Nephron (organoid): ENCODE measurements at regions not wholly inside any gene's neighbourhood (a gene's known extent, or its start where the extent isn't known, plus 50 kb on each side); places are given as distances from the start of the nearest gene placed in this dataset.
"Not testable (repeated sequence)": the region's sequence is repeated elsewhere in the genome, so short reads cannot be mapped to it uniquely, and the experiment has no call there.

ENCODE experiments used
- H3K27ac Mint-ChIP-seq, 3 experiments: 2 replicates each; pipeline ENCODE4 v1.8.0; 2020; ENCODE audit warnings: mixed read lengths in 3 of 3, mild to moderate bottlenecking in 2 of 3, moderate library complexity in 1 of 3
- H3K27me3 Mint-ChIP-seq: 2 replicates; pipeline ENCODE4 v1.8.0; 2021; ENCODE audit warnings: low read depth, mild to moderate bottlenecking, moderate library complexity, mixed read lengths
- H3K36me3 Mint-ChIP-seq: 2 replicates; pipeline ENCODE4 v1.8.0; 2020; ENCODE audit warnings: low read depth, mixed read lengths
- H3K4me1 Mint-ChIP-seq: 2 replicates; pipeline ENCODE4 v1.8.0; 2020; ENCODE audit warnings: mixed read lengths
- H3K4me3 Mint-ChIP-seq, 3 experiments: 2 replicates each; pipeline ENCODE4 v1.8.0; 2020; ENCODE audit warnings: mild to moderate bottlenecking in 3 of 3, mixed read lengths in 3 of 3, moderate library complexity in 2 of 3
- H3K9me3 Mint-ChIP-seq: 2 replicates; pipeline ENCODE4 v1.8.0; 2020; ENCODE audit warnings: mixed read lengths
- TF ChIP-seq, protein P1 (sequence below), 3 experiments: fragments of 200-600 bp; sonication (generic); IDR thresholded peaks; one replicate each; pipeline ENCODE4 v1.5.0; 2021; ENCODE audit warnings: antibody characterized with exemption in 3 of 3; ENCODE audit not compliant: unreplicated experiment in 3 of 3

DNA sequence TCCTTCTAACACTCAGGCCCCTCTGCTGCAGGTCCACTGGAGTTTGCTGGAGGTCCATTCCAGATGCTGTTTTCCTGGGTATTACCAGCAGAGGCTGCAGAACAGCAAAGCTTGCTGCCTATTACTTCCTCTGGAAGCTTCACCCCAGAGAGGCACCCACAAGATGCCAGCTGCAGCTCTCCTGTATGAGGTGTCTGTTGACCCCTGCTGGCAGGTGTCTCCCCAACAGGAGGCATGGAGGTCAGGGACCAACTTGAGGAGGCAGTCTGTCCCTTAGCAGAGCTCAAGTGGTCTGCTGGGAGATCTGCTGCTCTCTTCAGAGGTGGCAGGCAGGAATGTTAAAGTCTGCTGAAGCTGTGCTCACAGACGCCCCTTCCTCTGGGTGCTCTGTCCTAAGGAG is 204.8 kb downstream of the FCRL5 start:
- TF ChIP-seq, protein P1, sequence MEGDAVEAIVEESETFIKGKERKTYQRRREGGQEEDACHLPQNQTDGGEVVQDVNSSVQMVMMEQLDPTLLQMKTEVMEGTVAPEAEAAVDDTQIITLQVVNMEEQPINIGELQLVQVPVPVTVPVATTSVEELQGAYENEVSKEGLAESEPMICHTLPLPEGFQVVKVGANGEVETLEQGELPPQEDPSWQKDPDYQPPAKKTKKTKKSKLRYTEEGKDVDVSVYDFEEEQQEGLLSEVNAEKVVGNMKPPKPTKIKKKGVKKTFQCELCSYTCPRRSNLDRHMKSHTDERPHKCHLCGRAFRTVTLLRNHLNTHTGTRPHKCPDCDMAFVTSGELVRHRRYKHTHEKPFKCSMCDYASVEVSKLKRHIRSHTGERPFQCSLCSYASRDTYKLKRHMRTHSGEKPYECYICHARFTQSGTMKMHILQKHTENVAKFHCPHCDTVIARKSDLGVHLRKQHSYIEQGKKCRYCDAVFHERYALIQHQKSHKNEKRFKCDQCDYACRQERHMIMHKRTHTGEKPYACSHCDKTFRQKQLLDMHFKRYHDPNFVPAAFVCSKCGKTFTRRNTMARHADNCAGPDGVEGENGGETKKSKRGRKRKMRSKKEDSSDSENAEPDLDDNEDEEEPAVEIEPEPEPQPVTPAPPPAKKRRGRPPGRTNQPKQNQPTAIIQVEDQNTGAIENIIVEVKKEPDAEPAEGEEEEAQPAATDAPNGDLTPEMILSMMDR (IDR thresholded peaks at IDR 0.05; ENCODE audit: unreplicated experiment in 3 of 3), result no peak
- H3K4me3 Mint-ChIP-seq, result no peak overlapping the region
- H3K27me3 Mint-ChIP-seq, result no peaks in the 10 kb centered on the region
- no peaks in the 10 kb centered on the region for H3K36me3 Mint-ChIP-seq
- H3K27ac Mint-ChIP-seq, result no peak overlapping the region
- peaks cover 19% of the 10 kb centered on the region for H3K9me3 Mint-ChIP-seq
- no peaks in the 10 kb centered on the region for H3K4me1 Mint-ChIP-seq

GRCh38 chr1:157337785-157338184 is 199.6 kb upstream of the ETV3 start:
- H3K4me3 Mint-ChIP-seq, H3K27me3 Mint-ChIP-seq, H3K9me3 Mint-ChIP-seq, H3K4me1 Mint-ChIP-seq, H3K27ac Mint-ChIP-seq, H3K36me3 Mint-ChIP-seq: not testable (repeated sequence)

GRCh38 chr1:157335056-157335455 is 196.9 kb upstream of the ETV3 start:
- peaks cover 3% of the 10 kb centered on the region for H3K9me3 Mint-ChIP-seq

GRCh38 chr1:157334041-157334440 is 195.8 kb upstream of the ETV3 start:
- Mint-ChIP-seq H3K27me3 (no peaks in the 10 kb centered on the region), H3K4me3 (no peak overlapping the region), H3K4me1 (no peaks in the 10 kb centered on the region), H3K36me3 (no peaks in the 10 kb centered on the region), H3K9me3 (peaks cover 3% of the 10 kb centered on the region), H3K27ac (no peak overlapping the region)
- TF ChIP-seq, protein P1 (IDR thresholded peaks at IDR 0.05; ENCODE audit: unreplicated experiment in 3 of 3), result no peak

More at GRCh38 chr1:157335056-157335455, 196.9 kb upstream of the ETV3 start:
- no peak overlapping the region for H3K4me3 Mint-ChIP-seq
- TF ChIP-seq, protein P1 (IDR thresholded peaks at IDR 0.05; ENCODE audit: unreplicated experiment in 3 of 3), result no peak
- no peaks in the 10 kb centered on the region for H3K4me1 Mint-ChIP-seq
- H3K36me3 Mint-ChIP-seq, result no peaks in the 10 kb centered on the region
- H3K27me3 Mint-ChIP-seq, result no peaks in the 10 kb centered on the region
- no peak overlapping the region for H3K27ac Mint-ChIP-seq

DNA sequence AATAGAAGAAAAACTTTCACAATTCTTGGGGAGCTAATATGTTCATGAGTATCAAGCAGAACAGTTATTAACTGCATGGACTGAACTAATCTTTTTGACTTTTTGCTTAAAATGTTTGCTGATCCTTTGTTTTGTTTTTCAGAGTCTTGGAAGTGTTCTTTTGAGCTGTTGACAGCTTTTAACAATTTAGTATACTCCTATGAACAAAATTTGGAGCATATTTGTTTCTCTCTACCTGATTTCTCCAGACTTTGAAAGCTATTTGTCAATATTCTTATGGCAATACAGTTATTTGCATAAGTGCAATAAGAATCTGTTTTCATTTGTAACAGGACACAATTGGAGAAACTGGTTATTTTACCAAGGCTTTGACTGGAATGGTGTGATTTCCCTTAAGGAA is 192.0 kb upstream of the ETV3 start:
- H3K27me3 Mint-ChIP-seq, H3K4me1 Mint-ChIP-seq, H3K27ac Mint-ChIP-seq, H3K4me3 Mint-ChIP-seq, H3K9me3 Mint-ChIP-seq, H3K36me3 Mint-ChIP-seq: not testable (repeated sequence)

DNA sequence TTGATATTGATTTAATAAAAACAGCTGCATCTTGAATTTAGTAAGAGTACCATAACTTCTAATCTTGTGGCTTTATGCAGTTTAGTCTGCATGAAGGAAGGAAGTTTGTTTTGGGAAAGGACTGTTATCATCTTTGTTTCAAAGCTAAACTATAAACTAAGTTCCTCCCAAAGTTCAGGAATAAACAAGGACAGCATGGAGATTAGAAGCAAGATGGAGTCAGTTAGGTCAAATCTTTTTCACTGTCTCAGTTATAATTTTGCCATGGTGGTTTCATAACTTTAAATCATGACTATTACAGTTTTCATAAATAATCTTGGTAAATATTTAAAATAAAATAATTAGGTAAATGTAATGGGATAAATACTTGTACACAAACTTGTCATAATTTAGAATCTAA is 189.9 kb upstream of the ETV3 start:
- H3K27ac Mint-ChIP-seq, H3K36me3 Mint-ChIP-seq: not testable (repeated sequence)

DNA sequence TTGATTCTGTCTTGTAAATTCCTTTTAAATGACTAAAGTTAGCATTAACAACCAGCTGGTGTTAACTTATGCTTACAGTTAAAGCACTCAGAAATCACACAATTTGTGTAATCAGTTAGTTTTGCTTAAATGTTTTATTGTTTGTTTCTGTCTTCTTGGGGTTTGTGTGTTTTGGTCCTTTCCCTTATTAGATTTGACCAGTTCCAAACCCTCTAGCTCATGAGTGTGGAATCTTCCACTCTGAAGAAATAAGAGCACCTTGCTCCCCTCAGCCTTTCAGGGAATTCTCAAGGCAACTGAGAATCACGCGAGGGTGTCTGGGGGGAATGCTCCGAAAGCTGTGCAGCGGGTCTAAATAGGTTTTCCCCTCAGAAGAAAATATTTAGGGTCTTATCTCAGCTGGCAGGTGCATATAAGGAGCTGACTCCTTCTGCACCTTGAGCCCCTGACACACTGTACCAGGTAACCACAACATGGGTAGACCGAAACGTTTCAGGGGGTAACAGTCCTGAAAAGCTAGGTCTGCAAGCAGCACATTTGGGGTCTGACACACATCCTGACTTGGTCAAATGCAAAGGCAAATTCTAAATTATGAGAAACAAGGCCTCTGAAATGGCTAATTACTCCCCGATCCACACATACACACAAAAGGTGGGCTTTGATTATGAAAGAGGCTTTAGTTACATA is 188.1 kb upstream of the ETV3 start:
- H3K4me1 Mint-ChIP-seq, result no peaks in the 10 kb centered on the region
- H3K4me3 Mint-ChIP-seq, result no peak overlapping the region
- peaks cover 10% of the 10 kb centered on the region for H3K27me3 Mint-ChIP-seq
- no peak overlapping the region for H3K27ac Mint-ChIP-seq
- no peaks in the 10 kb centered on the region for H3K36me3 Mint-ChIP-seq
- peaks cover 4% of the 10 kb centered on the region for H3K9me3 Mint-ChIP-seq
- TF ChIP-seq, protein P1 (IDR thresholded peaks at IDR 0.05; ENCODE audit: unreplicated experiment in 3 of 3), result no peak

More for the DNA sequence above, 189.9 kb upstream of the ETV3 start:
- H3K4me1 Mint-ChIP-seq, H3K4me3 Mint-ChIP-seq, H3K9me3 Mint-ChIP-seq, H3K27me3 Mint-ChIP-seq: not testable (repeated sequence)
